ENCODE measurements at regions not wholly inside any gene's neighbourhood (a gene's known extent, or its start where the extent isn't known, plus 50 kb on each side); places are given as distances from the start of the nearest gene placed in this dataset.

DNA sequence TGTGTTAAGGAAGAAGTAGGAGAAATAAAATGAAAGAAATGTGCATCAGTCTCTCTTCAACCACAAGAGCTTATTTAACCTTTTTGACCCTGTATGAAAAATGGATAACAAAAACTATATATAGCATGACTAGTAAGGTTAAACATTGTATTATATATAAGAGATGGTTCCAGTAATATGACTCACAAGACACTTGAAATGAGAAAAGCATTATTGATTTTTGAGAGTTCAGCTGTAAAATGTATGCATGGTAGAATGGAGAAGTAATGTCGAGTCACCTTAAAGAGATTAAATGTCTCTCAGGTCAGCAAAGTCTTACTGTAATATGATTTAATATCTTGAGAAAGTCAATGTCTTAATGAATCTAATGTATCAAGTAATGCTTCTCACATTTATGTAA is 860.9 kb downstream of the TAF11L14 start:
- Histone ChIP-seq H3K79me2 (ENCODE audit: control insufficient read depth, low read length) (no peaks in the 10 kb centered on the region), H3K27me3 (ENCODE audit: control insufficient read depth, low read length) (no peaks in the 10 kb centered on the region), H3K4me2 (ENCODE audit: low read length) (no peak overlapping the region), H3K4me1 (ENCODE audit: control insufficient read depth, low read length) (no peaks in the 10 kb centered on the region), H3F3A (ENCODE audit: control insufficient read depth, insufficient read depth) (no peaks in the 10 kb centered on the region), H3K9me2 (replicated peaks; ENCODE audit: control insufficient read depth, low read length) (no peaks in the 10 kb centered on the region), H3K36me3 (ENCODE audit: control insufficient read depth, low read length) (no peaks in the 10 kb centered on the region), H3K4me3 (ENCODE audit: low read length) (no peak overlapping the region), H3K9me3 (ENCODE audit: control insufficient read depth, insufficient read depth, low read length) (no peaks in the 10 kb centered on the region), H4K20me1 (ENCODE audit: control insufficient read depth, insufficient read depth, low read depth, low read length) (no peaks in the 10 kb centered on the region), H3K27ac (ENCODE audit: low read depth, low read length) (no peak overlapping the region)
- no peak for TF ChIP-seq EZH2phosphoT487 (IDR thresholded peaks at IDR 0.05; ENCODE audit: borderline replicate concordance, low read length)
- TF ChIP-seq, protein P1, sequence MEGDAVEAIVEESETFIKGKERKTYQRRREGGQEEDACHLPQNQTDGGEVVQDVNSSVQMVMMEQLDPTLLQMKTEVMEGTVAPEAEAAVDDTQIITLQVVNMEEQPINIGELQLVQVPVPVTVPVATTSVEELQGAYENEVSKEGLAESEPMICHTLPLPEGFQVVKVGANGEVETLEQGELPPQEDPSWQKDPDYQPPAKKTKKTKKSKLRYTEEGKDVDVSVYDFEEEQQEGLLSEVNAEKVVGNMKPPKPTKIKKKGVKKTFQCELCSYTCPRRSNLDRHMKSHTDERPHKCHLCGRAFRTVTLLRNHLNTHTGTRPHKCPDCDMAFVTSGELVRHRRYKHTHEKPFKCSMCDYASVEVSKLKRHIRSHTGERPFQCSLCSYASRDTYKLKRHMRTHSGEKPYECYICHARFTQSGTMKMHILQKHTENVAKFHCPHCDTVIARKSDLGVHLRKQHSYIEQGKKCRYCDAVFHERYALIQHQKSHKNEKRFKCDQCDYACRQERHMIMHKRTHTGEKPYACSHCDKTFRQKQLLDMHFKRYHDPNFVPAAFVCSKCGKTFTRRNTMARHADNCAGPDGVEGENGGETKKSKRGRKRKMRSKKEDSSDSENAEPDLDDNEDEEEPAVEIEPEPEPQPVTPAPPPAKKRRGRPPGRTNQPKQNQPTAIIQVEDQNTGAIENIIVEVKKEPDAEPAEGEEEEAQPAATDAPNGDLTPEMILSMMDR (IDR thresholded peaks at IDR 0.05; ENCODE audit: low read depth, low read length, poor library complexity, severe bottlenecking) = no peak

GRCh38 chr5:18496041-18496440 is 861.8 kb downstream of the TAF11L14 start:
- Histone ChIP-seq H3K9me3 (ENCODE audit: control insufficient read depth, insufficient read depth, low read length) (no peaks in the 10 kb centered on the region), H3F3A (ENCODE audit: control insufficient read depth, insufficient read depth) (no peaks in the 10 kb centered on the region), H3K4me2 (ENCODE audit: low read length) (no peak overlapping the region), H3K36me3 (ENCODE audit: control insufficient read depth, low read length) (no peaks in the 10 kb centered on the region), H3K4me1 (ENCODE audit: control insufficient read depth, low read length) (no peaks in the 10 kb centered on the region), H3K4me3 (ENCODE audit: low read length) (no peak overlapping the region), H3K27ac (ENCODE audit: low read depth, low read length) (no peak overlapping the region), H4K20me1 (ENCODE audit: control insufficient read depth, insufficient read depth, low read depth, low read length) (no peaks in the 10 kb centered on the region), H3K9me2 (replicated peaks; ENCODE audit: control insufficient read depth, low read length) (no peaks in the 10 kb centered on the region), H3K27me3 (ENCODE audit: control insufficient read depth, low read length) (no peaks in the 10 kb centered on the region), H3K79me2 (ENCODE audit: control insufficient read depth, low read length) (no peaks in the 10 kb centered on the region)
- TF ChIP-seq, protein P1 (IDR thresholded peaks at IDR 0.05; ENCODE audit: low read depth, low read length, poor library complexity, severe bottlenecking) = no peak
- no peak for TF ChIP-seq EZH2phosphoT487 (IDR thresholded peaks at IDR 0.05; ENCODE audit: borderline replicate concordance, low read length)

- no peaks in the 10 kb centered on the region for H3K27me3 ChIP-seq (ENCODE audit: control insufficient read depth, low read length)
- no peak overlapping the region for H3K4me3 ChIP-seq (ENCODE audit: low read length)
- no peak overlapping the region for H3K4me2 ChIP-seq (ENCODE audit: low read length)
- no peaks in the 10 kb centered on the region for H3K9me2 ChIP-seq (replicated peaks; ENCODE audit: control insufficient read depth, low read length)
- no peaks in the 10 kb centered on the region for H3K9me3 ChIP-seq (ENCODE audit: control insufficient read depth, insufficient read depth, low read length)
- H3K36me3 ChIP-seq (ENCODE audit: control insufficient read depth, low read length) = no peaks in the 10 kb centered on the region
- no peaks in the 10 kb centered on the region for H3K79me2 ChIP-seq (ENCODE audit: control insufficient read depth, low read length)
- H3K4me1 ChIP-seq (ENCODE audit: control insufficient read depth, low read length) = no peaks in the 10 kb centered on the region
- no peaks in the 10 kb centered on the region for H4K20me1 ChIP-seq (ENCODE audit: control insufficient read depth, insufficient read depth, low read depth, low read length)
- no peaks in the 10 kb centered on the region for H3F3A ChIP-seq (ENCODE audit: control insufficient read depth, insufficient read depth)
- H3K27ac ChIP-seq (ENCODE audit: low read depth, low read length) = no peak overlapping the region
- TF ChIP-seq, protein P1 (IDR thresholded peaks at IDR 0.05; ENCODE audit: low read depth, low read length, poor library complexity, severe bottlenecking) = no peak
- no peak for TF ChIP-seq EZH2phosphoT487 (IDR thresholded peaks at IDR 0.05; ENCODE audit: borderline replicate concordance, low read length)
Measured at GRCh38 chr5:18497089-18497488, 862.8 kb downstream of the TAF11L14 start.
